ENCODE measurements at regions not wholly inside any gene's neighbourhood (a gene's known extent, or its start where the extent isn't known, plus 50 kb on each side); places are given as distances from the start of the nearest gene placed in this dataset.

GRCh38 chr16:16780588-16780987 is 401.6 kb downstream of the NPIPA7 start:
- no peak for TF ChIP-seq CTCF (conservative IDR thresholded peaks at IDR 0.05)
- TF ChIP-seq ZFX (IDR thresholded peaks at IDR 0.05), result no peak

Data from C4-2B (cell line).